ENCODE measurements at regions not wholly inside any gene's neighbourhood (a gene's known extent, or its start where the extent isn't known, plus 50 kb on each side); places are given as distances from the start of the nearest gene placed in this dataset.

DNA sequence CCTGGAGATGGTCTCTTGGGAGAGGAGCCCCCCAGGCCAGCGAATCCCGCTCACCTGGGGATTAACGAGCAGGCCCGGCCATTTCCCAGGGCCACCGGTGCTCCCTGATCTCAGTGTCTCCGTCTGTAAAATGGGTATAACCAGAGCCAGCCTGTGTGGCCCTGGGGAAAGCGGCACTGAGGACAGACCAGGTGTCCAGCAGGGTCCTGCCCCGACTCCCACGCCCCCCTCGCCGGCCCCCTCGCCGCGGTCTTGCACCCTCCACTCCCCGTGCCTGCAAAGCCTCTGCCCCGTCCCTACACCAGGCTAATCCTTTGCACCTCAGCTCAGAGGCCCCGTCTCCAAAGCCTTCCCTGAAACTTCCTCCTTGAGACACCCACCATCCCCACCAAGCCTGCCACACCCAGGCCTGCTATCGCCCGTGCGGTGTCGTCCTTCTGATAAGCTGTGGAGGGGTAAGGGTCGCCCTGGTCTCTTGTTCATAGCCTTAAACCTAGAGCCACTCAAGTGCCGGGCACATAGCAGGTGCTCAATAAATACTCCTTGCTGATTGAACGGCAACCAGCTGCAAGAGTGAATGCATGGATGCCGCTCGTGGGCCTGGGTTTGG is 259.1 kb downstream of the C16orf95 start:
- TF ChIP-seq, protein P1, sequence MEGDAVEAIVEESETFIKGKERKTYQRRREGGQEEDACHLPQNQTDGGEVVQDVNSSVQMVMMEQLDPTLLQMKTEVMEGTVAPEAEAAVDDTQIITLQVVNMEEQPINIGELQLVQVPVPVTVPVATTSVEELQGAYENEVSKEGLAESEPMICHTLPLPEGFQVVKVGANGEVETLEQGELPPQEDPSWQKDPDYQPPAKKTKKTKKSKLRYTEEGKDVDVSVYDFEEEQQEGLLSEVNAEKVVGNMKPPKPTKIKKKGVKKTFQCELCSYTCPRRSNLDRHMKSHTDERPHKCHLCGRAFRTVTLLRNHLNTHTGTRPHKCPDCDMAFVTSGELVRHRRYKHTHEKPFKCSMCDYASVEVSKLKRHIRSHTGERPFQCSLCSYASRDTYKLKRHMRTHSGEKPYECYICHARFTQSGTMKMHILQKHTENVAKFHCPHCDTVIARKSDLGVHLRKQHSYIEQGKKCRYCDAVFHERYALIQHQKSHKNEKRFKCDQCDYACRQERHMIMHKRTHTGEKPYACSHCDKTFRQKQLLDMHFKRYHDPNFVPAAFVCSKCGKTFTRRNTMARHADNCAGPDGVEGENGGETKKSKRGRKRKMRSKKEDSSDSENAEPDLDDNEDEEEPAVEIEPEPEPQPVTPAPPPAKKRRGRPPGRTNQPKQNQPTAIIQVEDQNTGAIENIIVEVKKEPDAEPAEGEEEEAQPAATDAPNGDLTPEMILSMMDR (IDR thresholded peaks at IDR 0.05; ENCODE audit: insufficient read depth, low read depth, low read length) = no peak
- no peak for TF ChIP-seq EZH2 (IDR thresholded peaks at IDR 0.05; ENCODE audit: insufficient read depth, low read length)

Data from astrocyte (in vitro differentiated cells and primary cell).